Astrocyte (in vitro differentiated cells and primary cell): ENCODE measurements at regions not wholly inside any gene's neighbourhood (a gene's known extent, or its start where the extent isn't known, plus 50 kb on each side); places are given as distances from the start of the nearest gene placed in this dataset.

Source experiments
- DNase-seq: peaks from one replicate; pipeline ENCODE4 v3.0.0-alpha.2; 2010; ENCODE audit warnings: low read depth
- FAIRE-seq: peaks from 2 replicates; lab custom pipeline; 2011; peaks lifted over from hg19 to GRCh38; lab: Jason Lieb, UNC
- H2AFZ ChIP-seq: 2 replicates; pipeline ENCODE4 v1.6.0; 2012; ENCODE audit warnings: low read depth, low read length, inconsistent platforms
- H3K27ac ChIP-seq: 2 replicates; pipeline ENCODE4 v1.5.1; 2011; ENCODE audit warnings: low read depth, low read length, inconsistent platforms
- H3K27me3 ChIP-seq: 2 replicates; pipeline ENCODE4 v1.6.0; 2011; ENCODE audit warnings: low read length, inconsistent platforms; ENCODE audit not compliant: insufficient read depth
- H3K36me3 ChIP-seq: 2 replicates; pipeline ENCODE4 v1.5.1; 2011; ENCODE audit warnings: low read length, inconsistent platforms; ENCODE audit not compliant: insufficient read depth
- H3K4me1 ChIP-seq: 2 replicates; pipeline ENCODE4 v1.5.1; 2011; ENCODE audit warnings: low read length, inconsistent platforms; ENCODE audit not compliant: insufficient read depth
- H3K4me2 ChIP-seq: 2 replicates; pipeline ENCODE4 v1.6.0; 2012; ENCODE audit warnings: low read length, inconsistent platforms
- H3K4me3 ChIP-seq: 2 replicates; pipeline ENCODE4 v1.5.1; 2011; ENCODE audit warnings: low read depth, mild to moderate bottlenecking, low read length, inconsistent platforms; ENCODE audit not compliant: insufficient read depth
- H3K79me2 ChIP-seq: 2 replicates; pipeline ENCODE4 v1.6.0; 2012; ENCODE audit warnings: mild to moderate bottlenecking, low read length, inconsistent platforms; ENCODE audit not compliant: insufficient read depth
- H3K9ac ChIP-seq: 2 replicates; pipeline ENCODE4 v1.6.0; 2012; ENCODE audit warnings: mild to moderate bottlenecking, low read length, inconsistent platforms
- H3K9me3 ChIP-seq: 2 replicates; pipeline ENCODE4 v1.5.1; 2012; ENCODE audit warnings: low read depth, mild to moderate bottlenecking, low read length, inconsistent platforms; ENCODE audit not compliant: insufficient read depth
- H4K20me1 ChIP-seq: 2 replicates; pipeline ENCODE4 v1.6.0; 2012; ENCODE audit warnings: low read length, inconsistent platforms; ENCODE audit not compliant: insufficient read depth
- H3K27ac Mint-ChIP-seq: one replicate; pipeline ENCODE4 v1.8.0; 2021; ENCODE audit warnings: mild to moderate bottlenecking, mixed read lengths; ENCODE audit not compliant: unreplicated experiment
- H3K27me3 Mint-ChIP-seq: one replicate; pipeline ENCODE4 v1.8.0; 2021; ENCODE audit warnings: low read depth, mixed read lengths; ENCODE audit not compliant: unreplicated experiment
- H3K36me3 Mint-ChIP-seq: one replicate; pipeline ENCODE4 v1.8.0; 2021; ENCODE audit warnings: low read depth, mixed read lengths; ENCODE audit not compliant: unreplicated experiment
- H3K4me1 Mint-ChIP-seq: one replicate; pipeline ENCODE4 v1.8.0; 2021; ENCODE audit warnings: low read depth, mixed read lengths; ENCODE audit not compliant: unreplicated experiment
- H3K4me3 Mint-ChIP-seq: one replicate; pipeline ENCODE4 v1.8.0; 2021; ENCODE audit warnings: mild to moderate bottlenecking, moderate library complexity, mixed read lengths; ENCODE audit not compliant: unreplicated experiment
- H3K9me3 Mint-ChIP-seq: one replicate; pipeline ENCODE4 v1.8.0; 2021; ENCODE audit warnings: mild to moderate bottlenecking, mixed read lengths; ENCODE audit not compliant: unreplicated experiment
- EZH2 ChIP-seq: IDR thresholded peaks from 2 replicates; pipeline ENCODE4 v1.6.1; 2012; ENCODE audit warnings: mild to moderate bottlenecking, low read length, inconsistent platforms; ENCODE audit not compliant: insufficient read depth
- TF ChIP-seq, protein P1 (sequence below): IDR thresholded peaks from 2 replicates; pipeline ENCODE4 v1.5.1; 2011; ENCODE audit warnings: low read depth, mild to moderate bottlenecking, inconsistent platforms, low read length, moderate library complexity; ENCODE audit not compliant: insufficient read depth

GRCh38 chr3:188052169-188053035, 101.6 kb upstream of the LPP start:
- Mint-ChIP-seq H3K36me3 (no peaks in the 10 kb centered on the region), H3K9me3 (no peaks in the 10 kb centered on the region), H3K4me1 (peaks cover 19% of the 10 kb centered on the region), H3K4me3 (no peak overlapping the region), H3K27ac (peak overlapping the region; percentile 47), H3K27me3 (no peaks in the 10 kb centered on the region)
- Histone ChIP-seq H3K27me3 (no peaks in the 10 kb centered on the region), H3K79me2 (no peaks in the 10 kb centered on the region), H3K27ac (no peak overlapping the region), H3K4me1 (peaks cover 17% of the 10 kb centered on the region), H3K4me2 (peak overlapping the region; percentile 66), H3K9ac (peak overlapping the region; percentile 17), H3K9me3 (no peaks in the 10 kb centered on the region), H3K36me3 (no peaks in the 10 kb centered on the region), H3K4me3 (no peak overlapping the region), H2AFZ (peak overlapping the region; percentile 80), H4K20me1 (no peaks in the 10 kb centered on the region)
- TF ChIP-seq, protein P1, sequence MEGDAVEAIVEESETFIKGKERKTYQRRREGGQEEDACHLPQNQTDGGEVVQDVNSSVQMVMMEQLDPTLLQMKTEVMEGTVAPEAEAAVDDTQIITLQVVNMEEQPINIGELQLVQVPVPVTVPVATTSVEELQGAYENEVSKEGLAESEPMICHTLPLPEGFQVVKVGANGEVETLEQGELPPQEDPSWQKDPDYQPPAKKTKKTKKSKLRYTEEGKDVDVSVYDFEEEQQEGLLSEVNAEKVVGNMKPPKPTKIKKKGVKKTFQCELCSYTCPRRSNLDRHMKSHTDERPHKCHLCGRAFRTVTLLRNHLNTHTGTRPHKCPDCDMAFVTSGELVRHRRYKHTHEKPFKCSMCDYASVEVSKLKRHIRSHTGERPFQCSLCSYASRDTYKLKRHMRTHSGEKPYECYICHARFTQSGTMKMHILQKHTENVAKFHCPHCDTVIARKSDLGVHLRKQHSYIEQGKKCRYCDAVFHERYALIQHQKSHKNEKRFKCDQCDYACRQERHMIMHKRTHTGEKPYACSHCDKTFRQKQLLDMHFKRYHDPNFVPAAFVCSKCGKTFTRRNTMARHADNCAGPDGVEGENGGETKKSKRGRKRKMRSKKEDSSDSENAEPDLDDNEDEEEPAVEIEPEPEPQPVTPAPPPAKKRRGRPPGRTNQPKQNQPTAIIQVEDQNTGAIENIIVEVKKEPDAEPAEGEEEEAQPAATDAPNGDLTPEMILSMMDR, result no peak
- no peak for TF ChIP-seq EZH2
- DNase-seq, result peak; percentile 79
- no peak for FAIRE-seq

DNA sequence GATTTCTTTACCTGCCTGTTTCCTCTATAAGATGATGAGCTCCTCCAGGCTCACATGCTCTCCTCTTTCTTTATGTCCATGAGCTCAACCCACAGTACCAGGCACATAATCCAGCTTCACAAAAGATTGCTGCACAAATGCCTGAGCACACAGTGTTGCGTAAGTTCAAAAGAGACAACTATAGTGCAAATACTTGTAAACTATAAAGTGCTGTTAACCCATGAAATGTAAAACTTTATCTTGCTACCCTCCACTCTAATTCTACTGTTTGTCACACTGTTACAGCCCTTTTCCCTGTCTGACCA, 101.0 kb upstream of the LPP start:
- H2AFZ ChIP-seq, result no peak overlapping the region
- H4K20me1 ChIP-seq, result no peaks in the 10 kb centered on the region
- no peaks in the 10 kb centered on the region for H3K27me3 ChIP-seq
- peaks cover 17% of the 10 kb centered on the region for H3K4me1 ChIP-seq
- TF ChIP-seq EZH2, result no peak
- TF ChIP-seq, protein P1, result no peak
- H3K9ac ChIP-seq, result no peak overlapping the region
- DNase-seq (no peak), FAIRE-seq (no peak)
- no peak overlapping the region for H3K27ac ChIP-seq
- Mint-ChIP-seq H3K36me3 (no peaks in the 10 kb centered on the region), H3K4me1 (peaks cover 19% of the 10 kb centered on the region), H3K9me3 (no peaks in the 10 kb centered on the region), H3K27me3 (no peaks in the 10 kb centered on the region), H3K4me3 (no peak overlapping the region), H3K27ac (no peak overlapping the region)
- H3K4me2 ChIP-seq, result no peak overlapping the region
- H3K36me3 ChIP-seq, result no peaks in the 10 kb centered on the region
- H3K9me3 ChIP-seq, result no peaks in the 10 kb centered on the region
- no peak overlapping the region for H3K4me3 ChIP-seq
- H3K79me2 ChIP-seq, result no peaks in the 10 kb centered on the region

DNA sequence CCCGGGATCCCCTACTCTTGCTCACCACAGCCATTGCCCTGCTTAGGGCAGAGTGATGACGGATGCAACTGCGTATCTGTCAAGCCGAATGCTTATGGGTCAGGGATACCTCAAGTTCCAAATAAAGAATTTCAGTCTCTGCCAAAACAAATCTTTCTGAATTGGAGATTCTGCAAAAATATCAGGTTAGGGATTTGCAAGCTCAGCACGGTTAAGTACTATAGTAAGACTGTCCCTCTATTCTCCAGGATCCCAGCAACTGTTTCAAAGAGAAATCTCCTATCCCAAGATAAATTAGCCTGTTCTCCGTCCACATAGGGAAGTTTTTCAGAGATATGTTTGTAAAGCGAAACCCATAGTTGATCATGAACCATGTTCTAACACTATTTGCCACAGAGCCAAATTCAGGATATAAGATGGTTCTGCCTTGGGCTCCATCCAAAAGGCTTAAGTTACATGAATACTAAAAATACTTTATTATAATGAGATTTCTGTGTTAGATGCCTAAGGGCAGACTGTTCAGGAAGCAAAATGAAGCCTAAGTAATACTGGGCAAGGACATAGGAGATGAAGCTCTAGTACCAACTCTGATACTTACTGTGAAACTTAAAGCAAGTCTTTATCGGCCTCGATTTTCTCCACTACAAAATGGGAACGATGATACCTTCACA, 100.1 kb upstream of the LPP start:
- no peak overlapping the region for H3K9ac ChIP-seq
- Mint-ChIP-seq H3K9me3 (no peaks in the 10 kb centered on the region), H3K4me3 (no peak overlapping the region), H3K27me3 (no peaks in the 10 kb centered on the region), H3K36me3 (no peaks in the 10 kb centered on the region), H3K4me1 (peaks cover 19% of the 10 kb centered on the region), H3K27ac (no peak overlapping the region)
- no peaks in the 10 kb centered on the region for H4K20me1 ChIP-seq
- H3K9me3 ChIP-seq, result no peaks in the 10 kb centered on the region
- TF ChIP-seq, protein P1, result no peak
- H3K4me1 ChIP-seq, result peaks cover 17% of the 10 kb centered on the region
- no peaks in the 10 kb centered on the region for H3K27me3 ChIP-seq
- no peaks in the 10 kb centered on the region for H3K36me3 ChIP-seq
- no peak overlapping the region for H3K4me2 ChIP-seq
- H3K4me3 ChIP-seq, result no peak overlapping the region
- DNase-seq (no peak), FAIRE-seq (no peak)
- H3K79me2 ChIP-seq, result no peaks in the 10 kb centered on the region
- no peak overlapping the region for H3K27ac ChIP-seq
- H2AFZ ChIP-seq, result no peak overlapping the region
